ENCODE measurements at regions not wholly inside any gene's neighbourhood (a gene's known extent, or its start where the extent isn't known, plus 50 kb on each side); places are given as distances from the start of the nearest gene placed in this dataset.
"Not testable (repeated sequence)": the region's sequence is repeated elsewhere in the genome, so short reads cannot be mapped to it uniquely, and the experiment has no call there.

DNA sequence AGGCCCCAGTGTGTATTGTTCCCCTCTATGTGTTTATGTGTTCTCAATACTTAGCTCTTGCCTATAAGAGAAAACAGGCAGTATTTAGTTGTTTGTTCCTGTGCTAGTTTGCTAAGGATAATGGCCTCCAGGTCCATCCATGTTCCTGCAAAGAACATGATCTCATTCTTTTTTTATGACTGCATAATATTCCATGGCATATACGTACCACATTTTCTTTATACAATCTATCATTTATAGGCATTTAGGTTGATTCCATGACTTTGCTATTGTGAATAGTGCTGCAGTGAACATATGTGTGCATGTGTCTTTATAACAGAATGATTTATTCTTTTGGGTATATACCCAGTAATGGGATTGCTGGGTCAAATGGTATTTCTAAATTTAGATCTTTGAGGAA lies 301.6 kb downstream of the PTGER3 start:
- H3K4me3 ChIP-seq; FAIRE-seq; ATAC-seq; in situ Hi-C loops (cut with MboI); DNase-seq (ENCODE audit: low read depth, low spot score); H3K27me3 ChIP-seq (replicated peaks in 1 of 2; ENCODE audit: control insufficient read depth in 2 of 2, insufficient read depth in 2 of 2, low read length in 1 of 2); BruUV-seq (replicated peaks); H3K79me2 ChIP-seq (ENCODE audit: control insufficient read depth, insufficient read depth, low read length); H4K20me1 ChIP-seq (ENCODE audit: control insufficient read depth, insufficient read depth); SMC1A ChIA-PET (ENCODE audit: uncharacterized antibody, unreplicated experiment); H3K9me3 ChIP-seq (replicated peaks; ENCODE audit: control insufficient read depth, insufficient read depth, low read length); CTCF ChIA-PET; H3K27ac ChIP-seq (ENCODE audit: control insufficient read depth, insufficient read depth); RAD21 ChIA-PET (ENCODE audit: unreplicated experiment); H3K36me3 ChIP-seq (ENCODE audit: control insufficient read depth in 2 of 2, insufficient read depth in 2 of 2, low read length in 1 of 2); H2AFZ ChIP-seq (ENCODE audit: control insufficient read depth, low read depth, low read length); H3K4me2 ChIP-seq (ENCODE audit: control insufficient read depth, insufficient read depth); intact Hi-C loops (cut with micrococcal nuclease; ENCODE audit: unreplicated experiment); H3K4me1 ChIP-seq (ENCODE audit: control insufficient read depth, insufficient read depth, low read length); H3K9ac ChIP-seq (ENCODE audit: control insufficient read depth, insufficient read depth, low read length): not testable (repeated sequence)
- 93% methylated on average over 1 of the region's 1 CpG for WGBS (ENCODE audit: insufficient coverage, insufficient replicate concordance, low lambda C conversion rate, missing lambda C conversion rate)
- POLR2A ChIA-PET = interaction anchor here (0.5 kb wide), 1 partner anchor 77 kb away, joined by 3 read pairs; no protein-coding TSS in a partner anchor

DNA sequence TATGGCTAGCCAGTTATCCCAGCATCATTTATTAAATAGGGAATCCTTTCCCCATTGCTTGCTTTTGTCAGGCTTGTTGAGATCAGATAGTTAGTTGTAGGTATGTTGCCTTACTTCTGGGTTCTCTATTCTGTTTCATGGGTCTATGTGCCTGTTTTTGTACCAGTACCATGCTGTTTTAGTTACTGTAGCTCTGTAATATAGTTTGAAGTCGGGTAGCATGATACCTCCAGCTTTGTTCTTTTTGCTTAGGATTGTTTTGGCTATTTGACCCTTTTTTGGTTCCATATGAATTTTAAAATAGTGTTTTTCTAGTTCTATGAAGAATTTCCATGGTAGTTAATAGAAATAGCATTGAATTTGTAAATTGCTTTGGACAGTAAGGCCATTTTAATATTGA lies 300.5 kb downstream of the PTGER3 start:
- H3K27ac ChIP-seq (ENCODE audit: control insufficient read depth, insufficient read depth); H3K4me1 ChIP-seq (ENCODE audit: control insufficient read depth, insufficient read depth, low read length); H3K36me3 ChIP-seq (ENCODE audit: control insufficient read depth in 2 of 2, insufficient read depth in 2 of 2, low read length in 1 of 2); BruUV-seq (replicated peaks); RAD21 ChIA-PET (ENCODE audit: unreplicated experiment); CTCF ChIA-PET; ATAC-seq; H4K20me1 ChIP-seq (ENCODE audit: control insufficient read depth, insufficient read depth); H3K4me3 ChIP-seq; FAIRE-seq; H3K27me3 ChIP-seq (replicated peaks in 1 of 2; ENCODE audit: control insufficient read depth in 2 of 2, insufficient read depth in 2 of 2, low read length in 1 of 2); H3K9me3 ChIP-seq (replicated peaks; ENCODE audit: control insufficient read depth, insufficient read depth, low read length); in situ Hi-C loops (cut with MboI); H3K4me2 ChIP-seq (ENCODE audit: control insufficient read depth, insufficient read depth); SMC1A ChIA-PET (ENCODE audit: uncharacterized antibody, unreplicated experiment); H2AFZ ChIP-seq (ENCODE audit: control insufficient read depth, low read depth, low read length); intact Hi-C loops (cut with micrococcal nuclease; ENCODE audit: unreplicated experiment); H3K9ac ChIP-seq (ENCODE audit: control insufficient read depth, insufficient read depth, low read length); H3K79me2 ChIP-seq (ENCODE audit: control insufficient read depth, insufficient read depth, low read length); POLR2A ChIA-PET; DNase-seq (ENCODE audit: low read depth, low spot score): not testable (repeated sequence)
- 0% methylated on average over 1 of the region's 1 CpG for WGBS (ENCODE audit: insufficient coverage, insufficient replicate concordance, low lambda C conversion rate, missing lambda C conversion rate)

DNA sequence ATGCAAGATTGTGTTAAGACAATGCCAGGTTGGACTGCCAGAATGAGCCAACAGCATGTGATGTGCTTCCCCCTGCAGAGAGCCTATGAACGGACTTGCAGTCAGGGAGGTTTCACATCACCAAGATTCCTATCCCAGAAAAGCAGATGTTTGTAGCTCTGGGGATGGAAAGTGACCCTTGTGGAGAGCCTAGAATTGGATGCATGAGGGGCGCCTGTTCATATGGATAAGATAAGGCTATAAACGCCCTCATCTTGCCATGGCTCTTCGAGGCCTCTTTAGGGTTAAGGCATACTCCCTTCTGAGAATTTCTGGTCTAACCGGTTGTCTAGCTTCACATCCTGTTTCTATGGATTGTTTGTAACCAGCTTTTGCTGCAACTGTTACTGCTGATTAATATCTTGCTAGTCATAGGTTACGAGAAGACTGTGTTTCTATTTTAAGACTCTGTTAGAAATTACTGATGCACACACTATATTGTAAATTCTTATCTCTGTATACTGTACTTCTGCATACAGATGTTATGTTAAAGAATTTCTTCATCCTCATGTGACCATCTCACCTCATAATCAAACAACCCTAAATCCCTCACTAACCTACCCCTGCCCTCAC lies 295.8 kb downstream of the PTGER3 start:
- in situ Hi-C loops (cut with MboI); H3K36me3 ChIP-seq (ENCODE audit: control insufficient read depth in 2 of 2, insufficient read depth in 2 of 2, low read length in 1 of 2); H3K27me3 ChIP-seq (replicated peaks in 1 of 2; ENCODE audit: control insufficient read depth in 2 of 2, insufficient read depth in 2 of 2, low read length in 1 of 2); H3K4me2 ChIP-seq (ENCODE audit: control insufficient read depth, insufficient read depth); FAIRE-seq; H3K4me1 ChIP-seq (ENCODE audit: control insufficient read depth, insufficient read depth, low read length); DNase-seq (ENCODE audit: low read depth, low spot score); H3K27ac ChIP-seq (ENCODE audit: control insufficient read depth, insufficient read depth); H4K20me1 ChIP-seq (ENCODE audit: control insufficient read depth, insufficient read depth); H3K9me3 ChIP-seq (replicated peaks; ENCODE audit: control insufficient read depth, insufficient read depth, low read length); H2AFZ ChIP-seq (ENCODE audit: control insufficient read depth, low read depth, low read length); intact Hi-C loops (cut with micrococcal nuclease; ENCODE audit: unreplicated experiment); H3K4me3 ChIP-seq; H3K9ac ChIP-seq (ENCODE audit: control insufficient read depth, insufficient read depth, low read length); POLR2A ChIA-PET; CTCF ChIA-PET; H3K79me2 ChIP-seq (ENCODE audit: control insufficient read depth, insufficient read depth, low read length); BruUV-seq (replicated peaks); ATAC-seq; RAD21 ChIA-PET (ENCODE audit: unreplicated experiment): not testable (repeated sequence)
- WGBS (ENCODE audit: insufficient coverage, insufficient replicate concordance, low lambda C conversion rate, missing lambda C conversion rate) = 5% methylated on average over 6 of the region's 6 CpGs
- SMC1A ChIA-PET (ENCODE audit: uncharacterized antibody, unreplicated experiment) = interaction anchor here (1.0 kb wide), 1 partner anchor 300 kb away, joined by 3 read pairs; no protein-coding TSS in a partner anchor

Data from GM12878 (cell line).